ENCODE measurements at regions not wholly inside any gene's neighbourhood (a gene's known extent, or its start where the extent isn't known, plus 50 kb on each side); places are given as distances from the start of the nearest gene placed in this dataset.
A peak's percentile ranks its signal among the peaks of the same experiment; 100 is the strongest.

DNA sequence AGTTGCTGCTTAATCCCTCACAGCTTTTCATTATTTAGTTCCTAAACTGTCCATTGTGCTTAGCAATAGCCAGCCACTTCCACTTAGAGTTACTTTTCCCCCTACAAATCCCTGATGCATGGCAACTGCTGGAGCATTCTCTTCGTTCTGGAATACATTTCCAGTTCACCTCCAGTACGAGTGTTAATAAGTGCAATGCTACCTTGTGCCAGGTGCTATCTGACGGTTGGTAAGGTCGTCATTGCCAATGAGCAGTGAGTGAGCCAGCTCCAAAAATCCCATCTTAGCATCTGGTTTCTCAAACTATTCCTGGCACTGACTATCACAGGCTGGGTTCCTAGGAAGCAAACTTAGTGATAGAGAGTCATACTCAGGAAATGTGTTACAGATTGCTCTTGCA is 114.1 kb upstream of the ADGRF1 start:
- no TSS peak for BruUV-seq (replicated peaks)
- intact Hi-C loops (cut with micrococcal nuclease; ENCODE audit: unreplicated experiment), result no loop called here
- H3K4me3 ChIP-seq (ENCODE audit: low read depth, low read length, poor library complexity, severe bottlenecking), result no peak overlapping the region
- ChIA-PET CTCF (no interaction called here), POLR2A (ENCODE audit: low non-redundant PET) (no interaction called here)
- DNase-seq (ENCODE audit: low spot score), result no peak
- no peak overlapping the region for H3K27ac ChIP-seq (ENCODE audit: low read depth, low read length, poor library complexity, severe bottlenecking)
- no peaks in the 10 kb centered on the region for H3K27me3 ChIP-seq (replicated peaks; ENCODE audit: insufficient read depth, low read depth, low read length, poor library complexity)
- TF ChIP-seq, protein P1, sequence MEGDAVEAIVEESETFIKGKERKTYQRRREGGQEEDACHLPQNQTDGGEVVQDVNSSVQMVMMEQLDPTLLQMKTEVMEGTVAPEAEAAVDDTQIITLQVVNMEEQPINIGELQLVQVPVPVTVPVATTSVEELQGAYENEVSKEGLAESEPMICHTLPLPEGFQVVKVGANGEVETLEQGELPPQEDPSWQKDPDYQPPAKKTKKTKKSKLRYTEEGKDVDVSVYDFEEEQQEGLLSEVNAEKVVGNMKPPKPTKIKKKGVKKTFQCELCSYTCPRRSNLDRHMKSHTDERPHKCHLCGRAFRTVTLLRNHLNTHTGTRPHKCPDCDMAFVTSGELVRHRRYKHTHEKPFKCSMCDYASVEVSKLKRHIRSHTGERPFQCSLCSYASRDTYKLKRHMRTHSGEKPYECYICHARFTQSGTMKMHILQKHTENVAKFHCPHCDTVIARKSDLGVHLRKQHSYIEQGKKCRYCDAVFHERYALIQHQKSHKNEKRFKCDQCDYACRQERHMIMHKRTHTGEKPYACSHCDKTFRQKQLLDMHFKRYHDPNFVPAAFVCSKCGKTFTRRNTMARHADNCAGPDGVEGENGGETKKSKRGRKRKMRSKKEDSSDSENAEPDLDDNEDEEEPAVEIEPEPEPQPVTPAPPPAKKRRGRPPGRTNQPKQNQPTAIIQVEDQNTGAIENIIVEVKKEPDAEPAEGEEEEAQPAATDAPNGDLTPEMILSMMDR (conservative IDR thresholded peaks at IDR 0.05; ENCODE audit: low read depth, low read length), result no peak
- no peak for TF ChIP-seq EZH2 (IDR thresholded peaks at IDR 0.05; ENCODE audit: borderline replicate concordance, low read depth, low read length, poor library complexity, severe bottlenecking)
- no peaks in the 10 kb centered on the region for H3K36me3 ChIP-seq (ENCODE audit: insufficient read depth, low read length, poor library complexity, severe bottlenecking)
- no peaks in the 10 kb centered on the region for H3K9me3 ChIP-seq (ENCODE audit: low read depth, low read length, poor library complexity, severe bottlenecking)
- H3K4me1 ChIP-seq (ENCODE audit: insufficient read depth, low read length, poor library complexity, severe bottlenecking), result peaks cover 10% of the 10 kb centered on the region

GRCh38 chr6:47153404-47153755 is 111.2 kb upstream of the ADGRF1 start:
- Histone ChIP-seq H3K9me3 (ENCODE audit: low read depth, low read length, poor library complexity, severe bottlenecking) (no peaks in the 10 kb centered on the region), H3K4me1 (ENCODE audit: insufficient read depth, low read length, poor library complexity, severe bottlenecking) (peaks cover 10% of the 10 kb centered on the region), H3K27me3 (replicated peaks; ENCODE audit: insufficient read depth, low read depth, low read length, poor library complexity) (no peaks in the 10 kb centered on the region), H3K36me3 (ENCODE audit: insufficient read depth, low read length, poor library complexity, severe bottlenecking) (no peaks in the 10 kb centered on the region), H3K27ac (ENCODE audit: low read depth, low read length, poor library complexity, severe bottlenecking) (no peak overlapping the region), H3K4me3 (ENCODE audit: low read depth, low read length, poor library complexity, severe bottlenecking) (no peak overlapping the region)
- DNase-seq (ENCODE audit: low spot score), result no peak
- intact Hi-C loops (cut with micrococcal nuclease; ENCODE audit: unreplicated experiment), result no loop called here
- TF ChIP-seq, protein P1 (conservative IDR thresholded peaks at IDR 0.05; ENCODE audit: low read depth, low read length), result no peak
- TF ChIP-seq EZH2 (IDR thresholded peaks at IDR 0.05; ENCODE audit: borderline replicate concordance, low read depth, low read length, poor library complexity, severe bottlenecking), result no peak
- POLR2A ChIA-PET (ENCODE audit: low non-redundant PET), result no interaction called here
- CTCF ChIA-PET, result no interaction called here
- no TSS peak for BruUV-seq (replicated peaks)

DNA sequence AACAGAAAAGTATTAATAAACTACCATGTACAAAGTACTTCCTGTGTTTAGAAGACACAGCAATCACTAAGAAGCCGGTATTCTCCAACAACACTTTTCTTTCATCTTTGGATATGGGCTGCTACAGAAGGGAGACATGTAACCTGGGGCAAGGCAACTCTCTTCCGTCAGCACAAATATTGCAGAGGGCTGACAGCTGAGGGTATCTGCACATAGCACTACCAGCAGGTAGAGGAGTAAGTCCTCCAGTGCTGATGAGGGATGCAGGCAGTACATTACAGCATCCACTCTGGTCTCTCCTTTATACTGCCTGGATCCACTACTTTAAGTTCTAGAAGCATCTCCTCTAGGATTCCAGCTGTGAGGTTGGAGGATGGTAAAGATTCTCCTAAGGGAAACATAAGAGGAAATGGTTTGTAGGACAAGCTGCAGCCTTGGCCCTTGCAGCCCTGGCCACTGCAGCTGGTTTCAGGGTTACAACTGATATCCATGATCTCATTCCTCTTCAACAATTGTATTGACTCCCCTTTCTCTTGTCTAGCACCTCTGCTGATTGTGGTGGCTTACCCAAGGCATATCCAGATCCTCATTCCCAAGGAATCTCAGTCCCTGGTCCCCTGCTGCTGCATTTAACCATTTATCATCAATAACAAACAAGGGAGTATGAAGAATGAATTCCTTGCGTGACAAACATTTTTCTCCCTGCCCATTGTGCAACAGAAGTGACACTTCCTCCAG is 110.7 kb upstream of the ADGRF1 start:
- POLR2A ChIA-PET (ENCODE audit: low non-redundant PET), result no interaction called here
- CTCF ChIA-PET, result no interaction called here
- TF ChIP-seq, protein P1 (conservative IDR thresholded peaks at IDR 0.05; ENCODE audit: low read depth, low read length), result no peak
- no peak for TF ChIP-seq EZH2 (IDR thresholded peaks at IDR 0.05; ENCODE audit: borderline replicate concordance, low read depth, low read length, poor library complexity, severe bottlenecking)
- Histone ChIP-seq H3K27ac (ENCODE audit: low read depth, low read length, poor library complexity, severe bottlenecking) (no peak overlapping the region), H3K36me3 (ENCODE audit: insufficient read depth, low read length, poor library complexity, severe bottlenecking) (no peaks in the 10 kb centered on the region), H3K9me3 (ENCODE audit: low read depth, low read length, poor library complexity, severe bottlenecking) (no peaks in the 10 kb centered on the region), H3K4me3 (ENCODE audit: low read depth, low read length, poor library complexity, severe bottlenecking) (no peak overlapping the region), H3K4me1 (ENCODE audit: insufficient read depth, low read length, poor library complexity, severe bottlenecking) (peaks cover 15% of the 10 kb centered on the region), H3K27me3 (replicated peaks; ENCODE audit: insufficient read depth, low read depth, low read length, poor library complexity) (no peaks in the 10 kb centered on the region)
- no TSS peak for BruUV-seq (replicated peaks)
- intact Hi-C loops (cut with micrococcal nuclease; ENCODE audit: unreplicated experiment), result no loop called here
- peak; percentile 52 for DNase-seq (ENCODE audit: low spot score)

Data from A673 (cell line).